ENCODE measurements at regions not wholly inside any gene's neighbourhood (a gene's known extent, or its start where the extent isn't known, plus 50 kb on each side); places are given as distances from the start of the nearest gene placed in this dataset.

DNA sequence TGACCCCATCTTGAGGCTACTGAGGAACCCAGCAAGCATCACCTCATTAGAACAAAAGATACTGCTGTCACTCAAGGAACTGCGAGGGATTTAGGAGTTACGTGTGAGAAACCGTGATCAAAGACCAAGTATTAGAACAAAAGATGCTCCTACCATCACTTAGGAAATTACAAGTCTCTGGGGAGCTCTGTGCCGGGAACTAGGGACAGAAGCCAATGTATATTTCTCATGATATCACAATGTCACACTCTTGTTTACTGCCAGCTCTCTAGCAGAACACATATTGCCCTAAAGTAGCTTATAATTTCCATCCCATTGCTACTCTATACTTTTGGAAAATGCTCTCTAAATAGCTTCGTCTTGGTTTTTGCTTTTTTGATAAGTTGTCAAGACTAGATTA is 214.5 kb downstream of the HS3ST3A1 start:
- DNase-seq (ENCODE audit: low read depth): no peak
- TF ChIP-seq, protein P1, sequence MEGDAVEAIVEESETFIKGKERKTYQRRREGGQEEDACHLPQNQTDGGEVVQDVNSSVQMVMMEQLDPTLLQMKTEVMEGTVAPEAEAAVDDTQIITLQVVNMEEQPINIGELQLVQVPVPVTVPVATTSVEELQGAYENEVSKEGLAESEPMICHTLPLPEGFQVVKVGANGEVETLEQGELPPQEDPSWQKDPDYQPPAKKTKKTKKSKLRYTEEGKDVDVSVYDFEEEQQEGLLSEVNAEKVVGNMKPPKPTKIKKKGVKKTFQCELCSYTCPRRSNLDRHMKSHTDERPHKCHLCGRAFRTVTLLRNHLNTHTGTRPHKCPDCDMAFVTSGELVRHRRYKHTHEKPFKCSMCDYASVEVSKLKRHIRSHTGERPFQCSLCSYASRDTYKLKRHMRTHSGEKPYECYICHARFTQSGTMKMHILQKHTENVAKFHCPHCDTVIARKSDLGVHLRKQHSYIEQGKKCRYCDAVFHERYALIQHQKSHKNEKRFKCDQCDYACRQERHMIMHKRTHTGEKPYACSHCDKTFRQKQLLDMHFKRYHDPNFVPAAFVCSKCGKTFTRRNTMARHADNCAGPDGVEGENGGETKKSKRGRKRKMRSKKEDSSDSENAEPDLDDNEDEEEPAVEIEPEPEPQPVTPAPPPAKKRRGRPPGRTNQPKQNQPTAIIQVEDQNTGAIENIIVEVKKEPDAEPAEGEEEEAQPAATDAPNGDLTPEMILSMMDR (IDR thresholded peaks at IDR 0.05; ENCODE audit: low read depth, low read length, missing control alignments): no peak
- H3K4me3 ChIP-seq (ENCODE audit: low read depth, low read length): no peak overlapping the region
- in situ Hi-C loops (cut with HindIII; ENCODE audit: low sequenced_read_pairs): no loop called here

DNA sequence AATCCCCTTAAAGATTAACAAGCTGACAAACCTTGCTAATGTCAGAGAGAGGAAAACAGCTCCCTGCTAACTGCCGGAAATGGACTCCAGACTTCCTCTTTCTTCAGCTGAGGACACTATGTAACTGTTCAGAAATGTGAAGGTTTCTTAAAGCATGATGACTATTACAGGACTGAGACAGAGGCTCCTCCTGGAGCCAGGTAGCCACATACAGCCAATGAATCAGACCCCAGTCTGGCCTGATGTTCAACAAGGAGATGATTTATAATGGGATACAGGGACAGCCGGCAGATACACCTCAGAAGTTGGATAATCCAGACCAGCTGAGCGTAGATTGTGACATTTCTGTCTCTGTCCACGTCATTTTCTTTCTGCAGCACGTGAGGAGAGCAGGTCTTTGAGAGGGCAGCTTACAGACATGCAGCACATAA is 216.2 kb downstream of the HS3ST3A1 start:
- DNase-seq (ENCODE audit: low read depth): no peak
- TF ChIP-seq, protein P1 (IDR thresholded peaks at IDR 0.05; ENCODE audit: low read depth, low read length, missing control alignments): no peak
- in situ Hi-C loops (cut with HindIII; ENCODE audit: low sequenced_read_pairs): no loop called here
- H3K4me3 ChIP-seq (ENCODE audit: low read depth, low read length): no peak overlapping the region

DNA sequence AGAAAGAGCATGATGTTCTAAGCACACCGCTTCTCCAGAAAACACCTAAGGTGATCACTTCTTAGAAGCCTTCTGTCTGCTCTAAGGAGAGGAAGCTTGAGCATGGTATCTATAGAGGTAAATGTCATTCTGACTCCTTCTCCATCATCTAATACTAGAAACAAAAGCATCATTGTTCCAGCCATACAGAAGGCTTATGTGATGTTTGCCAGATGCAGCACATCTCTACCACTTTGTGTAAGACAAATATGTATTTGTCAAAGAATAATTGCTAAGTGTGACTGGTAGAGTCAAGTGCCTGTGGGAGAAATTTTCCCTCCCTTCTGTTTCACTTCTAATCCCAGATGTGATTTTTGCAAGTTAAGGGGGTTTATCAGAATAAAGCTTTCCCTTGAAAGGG is 217.1 kb downstream of the HS3ST3A1 start:
- in situ Hi-C loops (cut with HindIII; ENCODE audit: low sequenced_read_pairs): no loop called here
- H3K4me3 ChIP-seq (ENCODE audit: low read depth, low read length): no peak overlapping the region
- TF ChIP-seq, protein P1 (IDR thresholded peaks at IDR 0.05; ENCODE audit: low read depth, low read length, missing control alignments): no peak
- DNase-seq (ENCODE audit: low read depth): no peak

DNA sequence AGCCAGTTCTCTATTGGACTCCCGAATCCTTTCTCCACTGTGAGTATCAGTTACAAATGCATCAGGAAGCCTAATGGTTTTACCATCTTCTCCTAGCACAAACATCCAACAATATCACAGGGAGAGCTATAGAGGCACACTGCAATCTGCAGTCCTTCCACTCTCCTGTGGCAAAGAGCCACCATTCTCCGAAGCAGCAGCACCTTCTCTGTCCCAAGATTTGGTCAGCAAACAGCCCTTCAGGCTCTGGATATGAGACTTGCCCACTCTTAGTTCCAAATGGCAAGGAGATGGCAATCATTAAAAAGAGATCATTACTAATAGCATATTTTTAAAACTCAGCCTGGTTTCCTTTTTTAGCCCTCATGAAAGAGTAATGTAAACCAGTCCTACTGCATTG is 223.4 kb downstream of the HS3ST3A1 start:
- no peak for DNase-seq (ENCODE audit: low read depth)
- TF ChIP-seq, protein P1 (IDR thresholded peaks at IDR 0.05; ENCODE audit: low read depth, low read length, missing control alignments): no peak
- in situ Hi-C loops (cut with HindIII; ENCODE audit: low sequenced_read_pairs): no loop called here
- no peak overlapping the region for H3K4me3 ChIP-seq (ENCODE audit: low read depth, low read length)

DNA sequence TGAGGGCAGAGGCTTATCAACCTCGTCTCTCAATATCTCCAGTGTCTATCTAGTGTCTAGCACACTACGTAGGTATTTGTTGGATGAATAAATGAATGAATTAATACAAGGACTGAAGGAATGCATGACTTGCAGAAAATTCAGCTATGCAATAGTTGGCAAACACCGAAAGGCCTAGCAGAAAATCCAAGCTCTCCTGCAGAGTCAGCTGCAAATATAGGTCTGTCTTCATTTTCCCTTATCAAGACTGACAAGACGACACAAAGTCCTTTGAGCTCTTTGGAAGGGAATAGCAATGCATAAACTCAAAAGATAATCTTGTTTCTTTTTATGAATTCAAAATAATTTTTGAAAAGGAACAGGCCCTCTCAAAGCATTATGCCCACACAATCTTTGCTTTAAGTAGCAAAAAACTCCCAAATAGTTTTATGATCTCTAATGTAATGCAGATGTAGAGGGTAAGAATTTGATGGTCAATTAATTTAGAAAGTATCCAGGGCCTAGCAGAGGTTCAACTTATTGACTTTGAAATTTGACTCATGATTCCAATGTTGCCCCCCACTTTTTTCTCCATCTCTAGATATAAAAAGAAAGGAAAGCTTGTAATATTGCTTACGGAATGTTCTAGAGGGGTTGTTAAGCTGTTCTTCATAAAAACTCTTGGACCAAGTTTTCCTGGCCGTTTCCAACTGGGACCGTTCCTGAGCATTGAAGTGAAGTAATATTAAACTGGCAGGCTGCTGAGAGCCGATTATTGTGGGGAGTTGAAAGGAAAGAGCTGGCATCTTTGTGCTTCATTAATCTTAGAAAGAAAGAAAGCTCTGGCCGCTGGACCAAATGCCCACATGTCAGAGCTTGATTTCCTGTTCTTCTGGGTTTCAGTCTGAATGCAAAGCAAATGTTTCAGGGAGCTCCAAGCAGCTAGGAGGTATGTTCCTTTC is 227.3 kb downstream of the HS3ST3A1 start:
- no peak overlapping the region for H3K4me3 ChIP-seq (ENCODE audit: low read depth, low read length)
- TF ChIP-seq, protein P1 (IDR thresholded peaks at IDR 0.05; ENCODE audit: low read depth, low read length, missing control alignments): no peak
- no peak for DNase-seq (ENCODE audit: low read depth)
- in situ Hi-C loops (cut with HindIII; ENCODE audit: low sequenced_read_pairs): no loop called here

DNA sequence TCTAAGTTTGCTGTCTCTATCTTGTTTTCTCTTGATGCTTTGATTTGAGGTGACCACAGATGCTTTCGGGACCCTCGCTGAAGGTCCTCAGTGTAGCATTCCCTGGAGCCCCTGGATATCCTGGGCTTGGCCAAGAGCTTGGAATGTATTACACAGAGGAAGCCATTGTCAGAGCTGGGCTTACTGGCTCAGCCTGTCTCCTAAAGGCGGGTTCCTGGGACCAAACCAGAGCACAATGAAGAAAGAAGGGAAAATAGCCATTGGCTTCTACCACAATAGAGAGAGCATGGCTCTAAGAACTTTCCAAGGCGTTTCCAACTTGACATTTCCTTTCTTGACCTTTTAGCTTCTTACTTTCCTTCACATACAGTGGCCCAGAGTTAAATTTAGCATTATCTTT is 229.3 kb downstream of the HS3ST3A1 start:
- TF ChIP-seq, protein P1 (IDR thresholded peaks at IDR 0.05; ENCODE audit: low read depth, low read length, missing control alignments): no peak
- DNase-seq (ENCODE audit: low read depth): no peak
- no peak overlapping the region for H3K4me3 ChIP-seq (ENCODE audit: low read depth, low read length)
- in situ Hi-C loops (cut with HindIII; ENCODE audit: low sequenced_read_pairs): no loop called here

All from astrocyte of the cerebellum (primary cell).